ENCODE measurements at regions not wholly inside any gene's neighbourhood (a gene's known extent, or its start where the extent isn't known, plus 50 kb on each side); places are given as distances from the start of the nearest gene placed in this dataset.
A peak's percentile ranks its signal among the peaks of the same experiment; 100 is the strongest.
"Not testable (repeated sequence)": the region's sequence is repeated elsewhere in the genome, so short reads cannot be mapped to it uniquely, and the experiment has no call there.

GRCh38 chr5:25181249-25181648 is 536.5 kb upstream of the CDH10 start:
- no peak for DNase-seq (ENCODE audit: low read depth)

GRCh38 chr5:25162616-25163015 is 517.8 kb upstream of the CDH10 start:
- not testable (repeated sequence) for DNase-seq (ENCODE audit: low read depth)

GRCh38 chr5:25160891-25161290 is 516.1 kb upstream of the CDH10 start:
- no peak for DNase-seq (ENCODE audit: low read depth)

- DNase-seq (ENCODE audit: low read depth): no peak
These were observed 506.0 kb upstream of the CDH10 start for GRCh38 chr5:25150819-25151218.

GRCh38 chr5:25128606-25129005 is 483.8 kb upstream of the CDH10 start:
- DNase-seq (ENCODE audit: low read depth): no peak

- peak; percentile 16 for DNase-seq (ENCODE audit: low read depth)
These were observed 474.9 kb upstream of the CDH10 start for GRCh38 chr5:25119650-25120049.

- DNase-seq (ENCODE audit: low read depth): peak; percentile 79
These were observed 463.1 kb upstream of the CDH10 start for GRCh38 chr5:25107853-25108252.

GRCh38 chr5:25099538-25099937 is 454.8 kb upstream of the CDH10 start:
- no peak for DNase-seq (ENCODE audit: low read depth)

GRCh38 chr5:25095261-25095660 is 450.5 kb upstream of the CDH10 start:
- DNase-seq (ENCODE audit: low read depth): no peak

- DNase-seq (ENCODE audit: low read depth): no peak
These were observed 449.4 kb upstream of the CDH10 start for GRCh38 chr5:25094219-25094618.

- peak; percentile 88 for DNase-seq (ENCODE audit: low read depth)
These were observed 447.1 kb upstream of the CDH10 start for GRCh38 chr5:25091921-25092320.

- DNase-seq (ENCODE audit: low read depth): peak; percentile 30
These were observed 446.1 kb upstream of the CDH10 start for GRCh38 chr5:25090854-25091253.

- no peak for DNase-seq (ENCODE audit: low read depth)
These were observed 445.5 kb upstream of the CDH10 start for GRCh38 chr5:25090275-25090674.

- DNase-seq (ENCODE audit: low read depth): not testable (repeated sequence)
These were observed 443.9 kb upstream of the CDH10 start for GRCh38 chr5:25088689-25089088.

- not testable (repeated sequence) for DNase-seq (ENCODE audit: low read depth)
These were observed 438.5 kb upstream of the CDH10 start for GRCh38 chr5:25083261-25083660.

- DNase-seq (ENCODE audit: low read depth): no peak
These were observed 421.5 kb upstream of the CDH10 start for GRCh38 chr5:25066239-25066638.

- no peak for DNase-seq (ENCODE audit: low read depth)
These were observed 419.5 kb upstream of the CDH10 start for GRCh38 chr5:25064306-25064705.

- no peak for DNase-seq (ENCODE audit: low read depth)
These were observed 415.8 kb upstream of the CDH10 start for GRCh38 chr5:25060575-25060974.

- DNase-seq (ENCODE audit: low read depth): no peak
These were observed 412.1 kb upstream of the CDH10 start for GRCh38 chr5:25056836-25057235.

- DNase-seq (ENCODE audit: low read depth): no peak
These were observed 388.9 kb upstream of the CDH10 start for GRCh38 chr5:25033658-25034057.

GRCh38 chr5:25029004-25029403 is 384.2 kb upstream of the CDH10 start:
- DNase-seq (ENCODE audit: low read depth): no peak

GRCh38 chr5:25027526-25027925 is 382.7 kb upstream of the CDH10 start:
- no peak for DNase-seq (ENCODE audit: low read depth)

GRCh38 chr5:25027061-25027460 is 382.3 kb upstream of the CDH10 start:
- DNase-seq (ENCODE audit: low read depth): no peak

- DNase-seq (ENCODE audit: low read depth): no peak
These were observed 381.1 kb upstream of the CDH10 start for GRCh38 chr5:25025831-25026230.

- DNase-seq (ENCODE audit: low read depth): no peak
These were observed 375.7 kb upstream of the CDH10 start for GRCh38 chr5:25020454-25020853.
